HepG2 (cell line): ENCODE measurements at regions not wholly inside any gene's neighbourhood (a gene's known extent, or its start where the extent isn't known, plus 50 kb on each side); places are given as distances from the start of the nearest gene placed in this dataset.

ENCODE experiments used
- ATAC-seq: fragments of 200-7000 bp; cut with Tn5 transposase; 3 replicates; pipeline ENCODE4 v1.9.1; 2020; ENCODE audit warnings: mild to moderate bottlenecking, moderate library complexity
- BruUV-seq: library from RNA; stranded (reverse); fragments of 400-500 nt; replicated peaks from 2 replicates; lab custom pipeline; 2021; lab: Mats Ljungman, UMichigan
- CTCF ChIA-PET: fragments of 300-600 bp; formaldehyde crosslinking; extraction: SDS; loops from one replicate; lab custom pipeline; 2021; ENCODE audit warnings: low total read pairs, inconsistent platforms, low intra/inter-chr PET ratio; lab: Yijun Ruan, JAX
- POLR2A ChIA-PET: fragments of 350-600 bp; sonication (Branson Sonifier 250); formaldehyde crosslinking; loops from one replicate; lab custom pipeline; 2020; ENCODE audit warnings: antibody characterized with exemption, inconsistent platforms; lab: Yijun Ruan, JAX
- DNase-seq: peaks from one replicate; pipeline ENCODE4 v3.0.0-alpha.2; 2015; ENCODE audit warnings: low spot score
- FAIRE-seq: peaks from 3 replicates; lab custom pipeline; 2011; peaks lifted over from hg19 to GRCh38; lab: Jason Lieb, UNC
- H2AFZ ChIP-seq: one replicate; pipeline ENCODE4 v1.6.1; 2011; ENCODE audit warnings: low read length, inconsistent platforms
- H3K27ac ChIP-seq: fragments of 300-600 bp; 3 replicates; pipeline ENCODE4 v1.8.0; 2011; ENCODE audit warnings: mixed run types, mild to moderate bottlenecking, mixed read lengths, low read length, inconsistent platforms; ENCODE audit not compliant: insufficient read depth; ENCODE audit errors: extremely low read length
- H3K27me3 ChIP-seq, 2 experiments: fragments of 200-600 bp in 1 of 2; 2 replicates in 1 of 2; 3 replicates in 1 of 2; pipeline versions ENCODE4 v1.6.0 to v1.8.0; 2011; ENCODE audit warnings: low read length in 2 of 2, mild to moderate bottlenecking in 2 of 2, moderate library complexity in 2 of 2, inconsistent platforms in 1 of 2; ENCODE audit not compliant: insufficient read depth in 2 of 2, control insufficient read depth in 1 of 2
- H3K36me3 ChIP-seq, 2 experiments: fragments of 200-600 bp in 1 of 2; replicated peaks in 1 of 2; 2 replicates in 1 of 2; 3 replicates in 1 of 2; pipeline versions ENCODE4 v1.5.1 to v1.8.0; 2011; ENCODE audit warnings: low read length in 2 of 2, inconsistent platforms in 1 of 2; ENCODE audit not compliant: insufficient read depth in 2 of 2, control insufficient read depth in 1 of 2
- H3K4me1 ChIP-seq: 2 replicates; pipeline ENCODE4 v1.5.1; 2012; ENCODE audit warnings: low read length, inconsistent platforms; ENCODE audit not compliant: insufficient read depth
- H3K4me2 ChIP-seq: 2 replicates; pipeline ENCODE4 v1.6.0; 2011; ENCODE audit warnings: low read depth, low read length, inconsistent platforms
- H3K4me3 ChIP-seq, 3 experiments: fragments of 200-600 bp in 1 of 3; sonication (generic), shearing (Covaris generic) in 1 of 3; replicated peaks in 1 of 3; 2 replicates each; pipeline ENCODE4 v1.5.1; 2011 to 2016; ENCODE audit warnings: low read length in 3 of 3, inconsistent platforms in 2 of 3, low read depth in 2 of 3, mild to moderate bottlenecking in 2 of 3, control low read depth in 1 of 3, mixed read lengths in 1 of 3; ENCODE audit not compliant: insufficient read depth in 1 of 3
- H3K79me2 ChIP-seq: one replicate; pipeline ENCODE4 v1.6.1; 2011; ENCODE audit warnings: low read length, inconsistent platforms; ENCODE audit not compliant: insufficient read depth
- H3K9ac ChIP-seq: 2 replicates; pipeline ENCODE4 v1.6.0; 2011; ENCODE audit warnings: mild to moderate bottlenecking, low read depth, low read length, inconsistent platforms; ENCODE audit not compliant: insufficient read depth
- H3K9me3 ChIP-seq: 2 replicates; pipeline ENCODE4 v1.5.1; 2012; ENCODE audit warnings: mild to moderate bottlenecking, low read length
- H4K20me1 ChIP-seq: 2 replicates; pipeline ENCODE4 v1.6.0; 2011; ENCODE audit warnings: inconsistent platforms, mild to moderate bottlenecking, low read length, moderate library complexity; ENCODE audit not compliant: insufficient read depth
- ATAD3A ChIP-seq: sonication (generic); formaldehyde crosslinking; IDR thresholded peaks from 2 replicates; pipeline ENCODE4 v1.4.0; 2020; ENCODE audit warnings: missing genetic modification reagents
- FOXO1 ChIP-seq: sonication (generic); formaldehyde crosslinking; IDR thresholded peaks from 2 replicates; pipeline ENCODE4 v1.4.0; 2020; ENCODE audit warnings: missing genetic modification reagents
- KDM3A ChIP-seq: IDR thresholded peaks from 2 replicates; pipeline ENCODE4 v1.6.1; 2018; ENCODE audit warnings: low read depth, missing compliant biosample characterization
- PHF21A ChIP-seq: sonication (generic); formaldehyde crosslinking; IDR thresholded peaks from 2 replicates; pipeline ENCODE4 v1.5.0; 2020; ENCODE audit warnings: mild to moderate bottlenecking, missing genetic modification reagents
- ZMYM4 ChIP-seq: sonication (generic); formaldehyde crosslinking; IDR thresholded peaks from 2 replicates; pipeline ENCODE4 v1.8.1; 2023; ENCODE audit warnings: mild to moderate bottlenecking, missing genetic modification reagents
- ZNF3 ChIP-seq: IDR thresholded peaks from 2 replicates; pipeline ENCODE4 v1.7.0; 2017; ENCODE audit warnings: inconsistent platforms
- ZNF616 ChIP-seq: sonication (generic); formaldehyde crosslinking; IDR thresholded peaks from 2 replicates; pipeline ENCODE4 v1.5.0; 2020; ENCODE audit warnings: low read depth, mild to moderate bottlenecking, missing genetic modification reagents
- ZNF652 ChIP-seq: IDR thresholded peaks from 2 replicates; pipeline ENCODE4 v1.6.1; 2016; ENCODE audit warnings: low read depth, borderline replicate concordance
- ZNF670 ChIP-seq: sonication (generic); formaldehyde crosslinking; IDR thresholded peaks from 2 replicates; pipeline ENCODE4 v1.8.0; 2022; ENCODE audit warnings: mild to moderate bottlenecking, missing genetic modification reagents, borderline replicate concordance
- ZNF776 ChIP-seq: sonication (generic); formaldehyde crosslinking; IDR thresholded peaks from 2 replicates; pipeline ENCODE4 v1.4.0; 2020; ENCODE audit warnings: mild to moderate bottlenecking, missing genetic modification reagents
- in situ Hi-C: cut with HindIII; loops from 2 replicates; pipeline ENCODE4 v1.10.0; 2017; ENCODE audit warnings: low pct_unique_long_range_greater_than_20kb; ENCODE audit not compliant: extremely low pct_ligation_motif_present
- intact Hi-C: fragments of 100-400 bp; cut with micrococcal nuclease; formaldehyde crosslinking; loops from one replicate; pipeline ENCODE4 v1.10.0; 2022; ENCODE audit not compliant: unreplicated experiment
- TF ChIP-seq, protein P1 (sequence below), 2 experiments: sonication (generic) in 1 of 2; formaldehyde crosslinking in 1 of 2; IDR thresholded peaks; 2 replicates each; pipeline versions ENCODE4 v1.4.0 to v1.6.1; 2018 to 2020; ENCODE audit warnings: missing genetic modification reagents in 2 of 2, borderline replicate concordance in 1 of 2, low read depth in 1 of 2, mild to moderate bottlenecking in 1 of 2, missing biosample characterization in 1 of 2
- TF ChIP-seq, protein P2 (sequence below): sonication (generic); formaldehyde crosslinking; IDR thresholded peaks from 2 replicates; pipeline ENCODE4 v1.5.0; 2020; ENCODE audit warnings: missing genetic modification reagents, mild to moderate bottlenecking, borderline replicate concordance

DNA sequence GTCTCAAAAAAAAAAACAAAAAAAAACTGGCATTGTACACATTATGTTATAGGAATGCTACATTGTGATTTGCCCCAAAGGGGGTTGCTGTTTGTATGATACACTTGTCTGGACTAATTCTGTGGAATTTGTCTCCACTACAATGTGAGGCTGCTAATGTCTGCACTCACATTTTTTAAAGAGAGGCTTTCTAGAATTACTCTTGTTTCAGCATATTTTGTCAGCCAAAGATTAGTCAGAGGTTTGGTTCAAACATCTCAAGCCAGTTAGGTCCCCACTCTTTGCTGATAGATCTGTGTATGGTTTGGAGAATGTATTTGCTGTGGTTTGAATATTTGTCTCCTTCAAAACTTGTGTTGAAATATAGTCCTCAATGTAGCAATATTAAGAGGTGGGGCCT is 59.3 kb upstream of the ZNF169 start:
- Histone ChIP-seq H3K9me3 (peaks cover 10% of the 10 kb centered on the region), H4K20me1 (no peaks in the 10 kb centered on the region), H3K4me1 (no peaks in the 10 kb centered on the region), H3K9ac (no peak overlapping the region), H3K27me3 (peaks cover 0 to 2% of the 10 kb centered on the region in 2 experiments; a peak in 1 of 5 replicates), H3K4me3 (no peak overlapping the region), H3K79me2 (no peaks in the 10 kb centered on the region), H3K36me3 (no peaks in the 10 kb centered on the region), H2AFZ (no peak overlapping the region), H3K27ac (no peak overlapping the region), H3K4me2 (no peak overlapping the region)
- DNase-seq (no peak), FAIRE-seq (no peak), ATAC-seq (no peak)
- TF ChIP-seq ATAD3A (CRISPR knock-in tag), result no peak
- no peak for TF ChIP-seq ZNF616 (CRISPR knock-in tag)
- TF ChIP-seq KDM3A (CRISPR knock-in tag), result no peak
- no peak for TF ChIP-seq ZNF3
- no peak for TF ChIP-seq ZMYM4 (CRISPR knock-in tag)
- no peak for TF ChIP-seq ZNF652 (CRISPR knock-in tag)
- no peak for TF ChIP-seq ZNF670
- TF ChIP-seq, protein P1, sequence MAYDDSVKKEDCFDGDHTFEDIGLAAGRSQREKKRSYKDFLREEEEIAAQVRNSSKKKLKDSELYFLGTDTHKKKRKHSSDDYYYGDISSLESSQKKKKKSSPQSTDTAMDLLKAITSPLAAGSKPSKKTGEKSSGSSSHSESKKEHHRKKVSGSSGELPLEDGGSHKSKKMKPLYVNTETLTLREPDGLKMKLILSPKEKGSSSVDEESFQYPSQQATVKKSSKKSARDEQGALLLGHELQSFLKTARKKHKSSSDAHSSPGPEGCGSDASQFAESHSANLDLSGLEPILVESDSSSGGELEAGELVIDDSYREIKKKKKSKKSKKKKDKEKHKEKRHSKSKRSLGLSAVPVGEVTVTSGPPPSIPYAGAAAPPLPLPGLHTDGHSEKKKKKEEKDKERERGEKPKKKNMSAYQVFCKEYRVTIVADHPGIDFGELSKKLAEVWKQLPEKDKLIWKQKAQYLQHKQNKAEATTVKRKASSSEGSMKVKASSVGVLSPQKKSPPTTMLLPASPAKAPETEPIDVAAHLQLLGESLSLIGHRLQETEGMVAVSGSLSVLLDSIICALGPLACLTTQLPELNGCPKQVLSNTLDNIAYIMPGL (CRISPR knock-in tag; IDR thresholded peaks at IDR 0.05; ENCODE audit: borderline replicate concordance in 1 of 2, low read depth in 1 of 2), result no peak
- TF ChIP-seq ZNF776 (CRISPR knock-in tag), result no peak
- TF ChIP-seq, protein P2, sequence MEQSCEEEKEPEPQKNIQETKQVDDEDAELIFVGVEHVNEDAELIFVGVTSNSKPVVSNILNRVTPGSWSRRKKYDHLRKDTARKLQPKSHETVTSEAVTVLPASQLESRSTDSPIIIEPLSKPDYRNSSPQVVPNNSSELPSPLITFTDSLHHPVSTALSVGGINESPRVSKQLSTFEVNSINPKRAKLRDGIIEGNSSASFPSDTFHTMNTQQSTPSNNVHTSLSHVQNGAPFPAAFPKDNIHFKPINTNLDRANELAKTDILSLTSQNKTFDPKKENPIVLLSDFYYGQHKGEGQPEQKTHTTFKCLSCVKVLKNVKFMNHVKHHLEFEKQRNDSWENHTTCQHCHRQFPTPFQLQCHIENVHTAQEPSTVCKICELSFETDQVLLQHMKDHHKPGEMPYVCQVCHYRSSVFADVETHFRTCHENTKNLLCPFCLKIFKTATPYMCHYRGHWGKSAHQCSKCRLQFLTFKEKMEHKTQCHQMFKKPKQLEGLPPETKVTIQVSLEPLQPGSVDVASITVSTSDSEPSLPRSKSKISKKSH, result no peak
- TF ChIP-seq PHF21A, result no peak
- no peak for TF ChIP-seq FOXO1 (CRISPR knock-in tag)
- intact Hi-C loops, result no loop called here
- in situ Hi-C loops, result no loop called here
- BruUV-seq, result no TSS peak
- ChIA-PET CTCF (no interaction called here), POLR2A (no interaction called here)
